AG09309 (cell line): ENCODE measurements at regions not wholly inside any gene's neighbourhood (a gene's known extent, or its start where the extent isn't known, plus 50 kb on each side); places are given as distances from the start of the nearest gene placed in this dataset.

Experiments
- DNase-seq: peaks from one replicate; pipeline ENCODE4 v3.0.0-alpha.2; 2010; ENCODE audit warnings: low read depth
- H3K4me3 ChIP-seq: 2 replicates; pipeline ENCODE4 v1.5.1; 2011; ENCODE audit warnings: mild to moderate bottlenecking, low read depth, low read length, moderate library complexity; ENCODE audit not compliant: control insufficient read depth
- TF ChIP-seq, protein P1 (sequence below): IDR thresholded peaks from 2 replicates; pipeline ENCODE4 v1.5.1; 2011; ENCODE audit warnings: mild to moderate bottlenecking, low read depth, low read length, inconsistent platforms; ENCODE audit not compliant: insufficient read depth, control insufficient read depth; ENCODE audit errors: missing control alignments

DNA sequence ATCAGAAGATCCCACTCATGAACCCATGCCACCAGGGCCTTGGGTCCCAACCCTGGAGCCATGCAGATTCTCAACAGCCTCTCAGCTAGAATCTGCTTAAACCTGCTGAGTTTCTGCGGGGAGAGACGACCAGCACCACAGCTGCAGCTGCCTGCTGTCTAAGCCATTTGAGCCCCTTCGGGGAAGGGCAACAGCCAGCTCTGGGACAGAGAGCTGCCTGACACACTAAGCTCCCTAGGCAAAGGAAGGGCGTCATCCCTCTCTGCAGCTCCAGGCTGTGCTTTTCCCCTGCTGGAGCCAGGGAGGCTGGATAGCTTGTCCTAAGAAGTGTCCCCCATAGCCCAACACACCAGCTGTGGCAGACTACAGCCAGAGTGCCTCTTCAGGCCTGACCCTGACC, 182.5 kb downstream of the OTOR start:
- no peak for DNase-seq
- TF ChIP-seq, protein P1, sequence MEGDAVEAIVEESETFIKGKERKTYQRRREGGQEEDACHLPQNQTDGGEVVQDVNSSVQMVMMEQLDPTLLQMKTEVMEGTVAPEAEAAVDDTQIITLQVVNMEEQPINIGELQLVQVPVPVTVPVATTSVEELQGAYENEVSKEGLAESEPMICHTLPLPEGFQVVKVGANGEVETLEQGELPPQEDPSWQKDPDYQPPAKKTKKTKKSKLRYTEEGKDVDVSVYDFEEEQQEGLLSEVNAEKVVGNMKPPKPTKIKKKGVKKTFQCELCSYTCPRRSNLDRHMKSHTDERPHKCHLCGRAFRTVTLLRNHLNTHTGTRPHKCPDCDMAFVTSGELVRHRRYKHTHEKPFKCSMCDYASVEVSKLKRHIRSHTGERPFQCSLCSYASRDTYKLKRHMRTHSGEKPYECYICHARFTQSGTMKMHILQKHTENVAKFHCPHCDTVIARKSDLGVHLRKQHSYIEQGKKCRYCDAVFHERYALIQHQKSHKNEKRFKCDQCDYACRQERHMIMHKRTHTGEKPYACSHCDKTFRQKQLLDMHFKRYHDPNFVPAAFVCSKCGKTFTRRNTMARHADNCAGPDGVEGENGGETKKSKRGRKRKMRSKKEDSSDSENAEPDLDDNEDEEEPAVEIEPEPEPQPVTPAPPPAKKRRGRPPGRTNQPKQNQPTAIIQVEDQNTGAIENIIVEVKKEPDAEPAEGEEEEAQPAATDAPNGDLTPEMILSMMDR: no peak
- no peak overlapping the region for H3K4me3 ChIP-seq

DNA sequence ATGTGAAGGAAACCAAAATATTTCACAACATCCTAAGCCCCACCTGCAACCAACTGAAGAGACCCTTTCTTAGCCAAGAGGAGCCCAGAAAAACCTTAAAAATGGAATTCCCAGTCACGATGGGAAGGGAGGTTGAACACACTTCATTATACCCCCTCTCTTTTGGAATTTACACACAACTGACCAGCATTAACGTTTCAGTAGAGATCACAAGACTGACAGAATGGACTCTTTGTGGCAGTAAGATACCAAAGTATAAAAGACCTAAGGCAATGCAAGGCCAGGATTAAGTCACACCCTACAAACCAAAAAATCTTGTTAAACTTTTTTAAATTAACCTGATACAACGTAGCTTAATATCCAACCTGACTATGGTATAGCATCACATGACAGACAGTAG, 190.9 kb downstream of the OTOR start:
- TF ChIP-seq, protein P1: no peak
- H3K4me3 ChIP-seq: no peak overlapping the region
- DNase-seq: no peak

DNA sequence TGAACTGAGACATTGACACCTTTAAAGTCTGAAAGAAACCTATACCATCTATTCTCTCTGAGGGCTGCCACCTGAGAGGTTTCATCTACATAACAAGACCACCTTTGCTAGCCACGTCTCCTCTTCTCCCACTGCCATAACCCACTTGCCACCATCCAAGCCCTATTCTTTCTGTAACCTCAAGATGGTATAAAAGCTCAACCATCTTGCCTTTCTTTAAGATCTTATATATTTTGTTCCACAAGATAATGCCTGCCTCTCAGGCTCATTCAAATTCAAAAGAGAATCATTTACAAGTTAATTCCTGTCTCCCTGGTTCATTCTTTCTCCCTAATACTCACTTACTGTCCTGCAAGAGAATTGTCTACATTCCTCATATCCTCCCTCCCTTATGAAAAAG, 192.5 kb downstream of the OTOR start:
- DNase-seq: no peak
- no peak overlapping the region for H3K4me3 ChIP-seq
- TF ChIP-seq, protein P1: no peak

DNA sequence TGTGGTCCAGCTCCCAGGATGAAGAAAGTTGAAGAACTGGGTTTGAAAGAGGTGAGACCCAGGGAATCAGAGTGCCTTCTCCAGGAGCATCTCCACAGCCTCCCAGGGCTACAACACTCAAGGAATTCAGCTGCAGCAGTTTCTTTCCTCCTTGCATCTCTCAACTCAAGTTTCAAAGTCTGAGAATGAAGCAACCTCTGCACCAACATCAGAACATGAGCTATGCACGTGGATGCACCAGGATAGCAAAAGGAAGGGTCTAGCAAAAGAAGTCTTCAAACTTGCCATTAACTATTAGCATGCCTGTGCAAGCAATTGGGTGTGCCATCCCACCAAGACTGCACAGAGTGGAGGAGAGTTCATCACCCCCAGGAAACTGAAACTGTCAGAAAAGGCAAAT, 193.9 kb downstream of the OTOR start:
- TF ChIP-seq, protein P1: no peak
- DNase-seq: no peak

DNA sequence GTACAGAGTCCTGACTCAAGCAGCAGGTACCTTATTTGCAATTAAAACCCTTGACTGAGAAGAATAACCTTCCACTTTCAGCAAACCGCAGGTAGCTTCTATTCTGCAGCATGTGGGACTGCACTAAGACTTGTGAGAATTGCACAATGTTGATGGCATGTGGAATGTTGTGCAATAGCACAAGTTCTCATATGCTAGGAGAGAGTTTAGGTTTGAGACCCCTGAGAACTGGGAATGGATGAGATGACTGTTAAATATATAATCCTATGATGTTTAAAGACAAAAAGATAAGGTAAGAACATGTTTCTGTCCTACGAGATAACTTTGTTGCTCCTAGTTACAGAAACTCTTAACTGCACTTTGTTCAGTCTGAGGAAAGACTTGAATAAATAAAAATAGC, 194.6 kb downstream of the OTOR start:
- no peak overlapping the region for H3K4me3 ChIP-seq
- no peak for DNase-seq
- TF ChIP-seq, protein P1: no peak

More for the DNA sequence above, 193.9 kb downstream of the OTOR start:
- no peak overlapping the region for H3K4me3 ChIP-seq

DNA sequence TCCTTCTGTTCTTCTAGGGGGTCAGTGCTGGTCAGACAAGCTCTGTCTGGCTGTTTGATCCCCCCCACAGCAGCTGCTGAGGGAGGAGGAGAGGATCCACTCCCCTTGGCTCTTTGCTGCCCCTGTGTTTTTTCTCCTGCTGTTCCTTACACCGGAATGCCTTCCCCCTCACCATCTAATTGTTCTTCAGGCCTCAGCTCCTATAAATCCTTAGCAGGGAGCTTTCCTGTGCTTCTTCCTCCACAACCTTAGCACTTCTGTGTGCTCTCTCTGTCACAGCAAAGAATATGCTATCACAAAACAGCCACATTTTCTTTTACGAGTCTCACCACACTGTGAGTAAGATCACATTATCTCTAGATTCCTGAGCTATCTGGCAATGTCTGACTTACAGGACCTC, 196.6 kb downstream of the OTOR start:
- DNase-seq: no peak
- TF ChIP-seq, protein P1: no peak
- H3K4me3 ChIP-seq: no peak overlapping the region

DNA sequence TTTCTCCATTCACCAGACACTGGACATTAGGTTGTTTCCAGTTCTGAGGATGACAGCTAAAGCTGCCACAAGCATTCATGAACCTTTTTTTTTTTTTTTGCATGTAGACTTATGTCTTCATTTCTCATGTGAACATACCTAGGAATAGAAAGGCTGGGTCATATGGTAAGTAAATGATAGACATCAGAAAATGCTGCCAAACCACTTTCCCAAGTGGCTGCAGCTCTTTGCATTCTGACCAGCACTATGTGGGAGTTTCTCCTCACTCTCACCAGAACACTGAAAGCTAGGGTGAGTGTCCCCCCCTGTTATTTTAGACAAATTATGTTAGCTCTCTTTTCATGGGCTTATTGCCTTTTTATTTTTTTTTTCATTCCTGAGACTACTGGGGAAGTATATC, 197.5 kb downstream of the OTOR start:
- no peak overlapping the region for H3K4me3 ChIP-seq
- TF ChIP-seq, protein P1: no peak
- DNase-seq: no peak
